GM19043 (cell line): ENCODE measurements at regions not wholly inside any gene's neighbourhood (a gene's known extent, or its start where the extent isn't known, plus 50 kb on each side); places are given as distances from the start of the nearest gene placed in this dataset.
"Not testable (repeated sequence)": the region's sequence is repeated elsewhere in the genome, so short reads cannot be mapped to it uniquely, and the experiment has no call there.

Experiments used
- ATAC-seq: cut with Tn5 transposase; IDR thresholded peaks from one replicate; pipeline ENCODE4 v1.9.1; 2021; ENCODE audit warnings: low read depth; ENCODE audit not compliant: unreplicated experiment

DNA sequence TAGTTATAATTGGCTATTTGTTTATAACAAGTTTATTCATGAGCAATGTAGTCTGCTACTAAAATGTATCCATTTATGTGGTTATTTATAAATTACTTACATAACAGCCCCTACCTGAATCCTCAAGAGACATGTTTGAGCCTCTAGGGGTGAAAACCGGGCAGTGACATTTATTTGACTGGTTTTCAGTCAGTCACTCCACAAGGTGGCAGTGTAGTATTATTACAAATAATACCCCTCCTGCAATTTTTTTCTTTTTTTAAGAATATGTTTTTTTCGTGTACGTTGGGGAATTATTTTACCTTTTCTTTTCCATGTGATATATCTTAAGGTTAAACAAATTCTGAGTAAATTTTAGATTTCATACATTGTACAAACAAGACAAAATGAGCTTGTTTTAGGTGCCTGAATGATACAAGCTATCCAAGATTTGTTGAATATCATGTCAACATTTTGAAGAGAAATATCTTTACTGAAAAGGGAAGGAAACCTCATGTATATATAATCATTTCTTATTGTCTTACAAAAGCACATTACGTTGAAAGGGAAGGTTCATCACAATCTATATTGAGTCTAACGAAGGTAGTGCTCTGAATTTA lies 598.7 kb upstream of the TECRL start:
- no peak for ATAC-seq

DNA sequence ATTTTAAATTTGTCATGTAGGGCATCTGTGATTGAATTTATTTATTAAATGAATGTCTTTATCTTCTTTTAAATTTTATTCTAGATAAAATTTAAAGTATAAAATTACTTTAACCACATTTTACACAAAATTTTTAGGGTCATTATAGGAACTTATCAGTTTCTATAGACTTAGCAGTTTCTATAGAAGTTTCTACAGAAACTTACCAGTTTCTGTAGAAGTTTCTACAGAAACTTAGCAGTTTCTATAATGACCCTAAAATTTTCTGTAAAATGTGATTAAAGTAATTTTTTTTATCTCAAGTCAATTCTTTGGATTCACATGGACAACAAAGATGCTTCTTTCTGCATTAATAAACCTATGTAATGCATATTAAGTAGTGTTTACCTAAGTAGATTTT lies 565.9 kb upstream of the TECRL start:
- ATAC-seq = no peak

DNA sequence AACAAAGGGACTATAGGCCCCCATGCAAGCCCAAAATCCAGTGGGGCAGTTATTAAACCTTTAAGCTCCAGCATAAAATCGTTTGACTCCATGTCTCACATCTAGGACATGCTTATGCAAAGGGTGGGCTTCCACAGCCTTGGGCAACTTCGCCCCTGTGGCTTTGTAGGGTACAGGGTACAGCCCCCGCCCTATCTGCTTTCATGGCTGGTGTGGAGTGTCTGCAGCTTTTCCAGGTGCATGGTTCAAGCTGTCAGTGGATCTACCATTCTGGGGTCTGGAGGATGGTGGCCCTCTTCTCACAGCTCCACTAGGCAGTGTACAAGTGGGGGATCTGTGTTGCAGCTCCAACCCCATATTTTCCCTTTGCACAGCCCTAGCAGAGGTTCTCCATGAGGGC lies 559.8 kb upstream of the TECRL start:
- ATAC-seq = no peak

DNA sequence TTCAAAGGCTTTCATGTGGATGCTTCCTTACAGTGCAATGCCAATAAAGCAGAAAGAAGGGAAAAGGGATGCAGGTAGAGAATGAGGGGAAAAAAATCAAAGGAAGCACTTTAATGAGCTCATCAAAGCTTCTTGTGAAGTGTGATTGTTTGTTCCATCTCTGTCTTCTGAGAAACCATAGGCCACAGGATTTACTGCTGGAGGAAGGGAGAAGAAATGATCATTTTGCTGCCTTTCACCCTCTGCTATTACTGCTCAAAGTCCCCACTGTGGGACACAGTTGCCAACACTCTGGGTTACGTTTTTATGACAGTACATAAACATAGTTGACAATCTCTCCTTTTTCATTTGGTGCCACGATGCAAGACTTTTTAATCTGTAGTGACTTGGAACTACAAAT lies 558.0 kb upstream of the TECRL start:
- ATAC-seq = no peak

DNA sequence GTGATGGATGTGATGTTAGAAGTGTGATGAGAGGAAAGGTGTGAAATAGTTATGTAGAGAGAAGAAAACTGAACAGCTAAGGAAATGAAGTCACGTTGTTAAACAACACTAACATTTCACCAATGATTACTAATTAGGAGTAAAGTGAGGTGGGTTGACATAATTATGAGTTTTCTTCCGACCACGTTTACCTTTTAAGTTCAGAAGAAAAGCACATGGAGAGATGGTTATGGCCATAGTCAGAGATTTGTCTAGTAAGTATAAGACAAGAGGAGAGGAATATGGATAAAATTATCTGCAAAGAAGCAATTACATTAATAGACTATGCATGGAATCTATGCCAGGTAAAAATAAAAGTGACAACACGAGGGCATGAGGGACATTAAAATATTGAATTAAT lies 551.3 kb upstream of the TECRL start:
- ATAC-seq = no peak

DNA sequence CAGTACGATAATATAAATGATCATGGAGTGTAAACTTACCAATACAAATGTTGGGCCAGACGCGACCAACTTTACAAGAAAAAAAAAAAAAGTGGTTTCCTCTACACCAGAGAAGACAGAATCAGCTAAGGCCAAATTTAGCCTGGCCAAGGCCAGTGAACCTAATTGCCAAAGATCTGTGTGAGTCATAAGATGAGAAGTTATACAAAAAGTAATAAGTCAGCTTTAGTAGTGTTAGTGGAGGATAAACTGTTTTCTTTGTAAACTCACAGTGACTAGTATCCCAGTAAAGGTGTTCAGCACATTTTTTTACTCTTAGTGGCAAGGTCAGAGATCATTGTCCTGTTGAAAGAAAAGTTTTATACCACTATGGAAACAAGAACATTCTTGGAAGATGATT lies 531.4 kb upstream of the TECRL start:
- no peak for ATAC-seq

DNA sequence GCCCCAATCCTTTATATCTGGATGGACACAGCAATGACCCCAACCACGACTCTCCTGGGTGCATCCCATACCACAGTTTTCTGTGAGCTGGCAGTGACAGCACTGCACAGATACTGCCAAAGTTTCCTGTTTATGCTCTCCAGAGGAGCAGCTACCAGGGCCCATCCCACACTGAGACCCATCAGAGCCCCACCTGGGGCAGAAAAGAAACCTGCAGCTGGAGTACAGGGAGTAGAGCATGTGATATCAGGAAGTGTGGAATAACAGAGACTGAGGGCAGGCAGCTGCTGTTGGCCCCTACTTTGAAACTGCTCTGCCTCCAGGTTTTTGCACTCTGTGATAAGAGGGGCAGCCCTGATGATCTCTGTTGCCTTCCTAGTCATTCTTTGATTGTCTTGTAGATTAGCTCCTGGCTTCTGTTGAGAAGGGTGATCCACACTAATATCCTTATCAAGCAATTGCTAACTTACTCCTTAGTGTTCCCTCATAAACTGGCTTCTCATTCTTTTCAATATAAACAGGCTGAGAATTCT lies 526.3 kb upstream of the TECRL start:
- ATAC-seq = no peak

DNA sequence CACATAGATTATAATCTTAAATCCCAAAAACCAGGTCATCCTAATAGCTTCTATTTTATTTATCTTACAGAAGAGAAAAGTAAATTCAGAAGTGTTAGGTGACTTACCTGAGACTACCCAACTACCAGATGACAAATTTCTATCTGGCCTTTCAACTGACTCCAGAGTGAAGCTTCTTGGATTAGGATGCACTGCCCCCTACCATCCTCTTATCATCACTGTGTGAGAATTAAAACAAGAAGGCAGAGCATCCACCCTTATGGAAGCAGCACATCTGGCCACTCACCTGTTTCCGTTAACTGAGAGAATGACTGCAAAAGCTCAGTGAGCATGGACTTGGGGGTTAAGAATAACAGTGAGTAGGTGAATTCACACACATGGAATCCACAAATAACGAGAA lies 502.6 kb upstream of the TECRL start:
- ATAC-seq = no peak

DNA sequence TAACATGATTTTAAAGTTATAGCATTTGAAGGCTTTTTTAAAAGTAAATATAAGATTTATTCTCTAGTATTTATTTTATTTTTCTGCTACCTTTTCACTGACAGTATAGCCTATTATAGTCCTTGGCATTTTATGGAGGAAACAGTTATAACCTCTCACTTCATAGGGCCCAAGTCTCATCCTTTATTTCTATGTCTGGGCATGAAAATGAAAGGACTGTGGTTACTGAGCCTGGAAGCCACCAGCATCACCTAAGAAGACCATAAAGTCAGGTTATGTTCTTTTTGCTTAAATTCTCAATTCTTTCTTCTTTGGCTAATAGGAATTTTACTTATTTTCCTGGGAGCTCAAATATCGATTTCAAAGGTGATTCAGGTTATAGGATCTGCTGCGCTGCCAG lies 494.7 kb upstream of the TECRL start:
- ATAC-seq = no peak

DNA sequence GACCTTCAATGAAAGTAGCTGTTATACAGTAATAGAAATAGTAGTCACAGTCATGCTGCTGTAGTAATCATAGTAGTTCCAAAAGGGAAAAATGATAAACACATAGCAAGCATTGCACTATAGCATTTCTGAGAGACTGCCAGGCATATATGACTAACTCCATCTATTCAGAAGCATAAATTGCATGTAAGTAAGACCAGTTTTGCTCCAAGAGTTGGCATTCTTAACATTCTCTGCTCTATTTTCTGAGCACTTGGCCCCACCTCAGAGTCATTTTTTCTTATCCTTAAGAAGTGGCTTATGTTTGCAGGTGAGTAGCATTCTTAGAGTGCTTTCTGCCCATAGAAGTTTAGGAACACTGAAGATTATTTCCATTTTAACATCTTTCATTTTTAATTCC lies 490.3 kb upstream of the TECRL start:
- ATAC-seq = no peak

DNA sequence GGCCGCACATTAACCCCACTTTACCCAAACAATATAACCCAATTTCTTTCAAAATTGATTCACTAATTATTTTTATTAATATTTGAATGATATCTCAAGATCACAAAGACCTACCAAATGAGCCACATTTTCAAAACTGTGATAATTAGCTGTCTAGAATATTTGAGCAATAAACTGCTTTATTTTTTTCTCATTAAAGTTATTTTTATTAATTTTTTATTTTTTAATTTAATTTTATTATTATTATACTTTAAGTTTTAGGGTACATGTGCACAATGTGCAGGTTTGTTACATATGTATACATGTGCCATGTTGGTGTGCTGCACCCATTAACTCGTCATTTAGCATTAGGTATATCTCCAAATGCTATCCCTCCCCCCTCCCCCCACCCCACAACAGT lies 489.8 kb upstream of the TECRL start:
- not testable (repeated sequence) for ATAC-seq

DNA sequence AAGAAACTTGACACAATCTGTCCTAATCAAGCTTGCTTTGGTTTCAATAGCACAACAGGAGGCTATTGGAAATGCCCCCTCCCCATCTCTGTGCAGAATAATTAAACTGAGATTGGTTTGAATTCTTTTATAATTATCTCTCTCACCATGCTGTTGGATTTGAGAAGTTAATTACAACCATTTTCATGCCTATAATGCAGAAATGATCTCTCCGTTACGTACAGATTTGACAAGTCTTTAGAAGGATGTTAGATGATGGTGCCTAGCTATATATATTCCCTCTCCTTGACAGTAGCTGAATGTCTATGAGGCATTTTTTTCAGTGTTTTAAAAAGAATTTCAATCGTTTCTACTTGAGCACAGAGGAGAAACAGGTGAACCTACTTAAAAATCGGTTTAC lies 488.4 kb upstream of the TECRL start:
- no peak for ATAC-seq

DNA sequence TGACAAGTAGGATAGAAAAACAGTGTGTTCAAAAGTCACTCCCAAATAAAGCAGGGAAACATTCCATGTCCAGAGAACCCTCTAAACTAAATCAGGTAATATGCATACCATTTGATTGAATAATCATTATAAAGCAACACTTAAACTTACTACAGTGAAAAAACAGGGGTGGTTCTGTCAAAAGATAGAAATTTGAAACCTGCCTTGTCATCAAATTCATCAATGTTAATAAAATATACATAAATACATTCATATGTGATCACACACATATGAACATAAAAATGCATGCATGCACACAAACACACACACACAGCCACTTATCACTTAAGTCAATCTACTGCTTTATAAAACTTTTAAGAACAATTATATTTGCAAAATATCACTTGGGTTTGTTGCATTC lies 485.8 kb upstream of the TECRL start:
- no peak for ATAC-seq

DNA sequence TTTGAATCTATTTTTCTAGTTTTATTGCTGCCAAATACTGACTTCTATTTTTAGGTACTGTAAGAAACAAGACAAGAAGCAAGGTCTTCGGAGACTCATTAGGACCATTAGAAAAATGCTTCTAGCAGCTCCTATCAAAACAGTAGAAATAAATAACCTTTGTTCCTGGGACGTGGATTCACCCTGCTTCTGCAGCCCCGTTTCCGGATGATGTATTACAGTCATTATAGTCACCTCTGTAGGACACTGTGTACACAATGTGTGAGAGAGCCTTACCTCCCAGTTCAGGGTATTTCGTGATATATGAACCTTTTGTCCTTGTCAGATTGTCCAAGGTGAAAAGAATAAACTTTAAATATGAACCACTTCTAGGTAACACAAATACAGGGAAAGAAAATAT lies 484.0 kb upstream of the TECRL start:
- ATAC-seq = no peak

DNA sequence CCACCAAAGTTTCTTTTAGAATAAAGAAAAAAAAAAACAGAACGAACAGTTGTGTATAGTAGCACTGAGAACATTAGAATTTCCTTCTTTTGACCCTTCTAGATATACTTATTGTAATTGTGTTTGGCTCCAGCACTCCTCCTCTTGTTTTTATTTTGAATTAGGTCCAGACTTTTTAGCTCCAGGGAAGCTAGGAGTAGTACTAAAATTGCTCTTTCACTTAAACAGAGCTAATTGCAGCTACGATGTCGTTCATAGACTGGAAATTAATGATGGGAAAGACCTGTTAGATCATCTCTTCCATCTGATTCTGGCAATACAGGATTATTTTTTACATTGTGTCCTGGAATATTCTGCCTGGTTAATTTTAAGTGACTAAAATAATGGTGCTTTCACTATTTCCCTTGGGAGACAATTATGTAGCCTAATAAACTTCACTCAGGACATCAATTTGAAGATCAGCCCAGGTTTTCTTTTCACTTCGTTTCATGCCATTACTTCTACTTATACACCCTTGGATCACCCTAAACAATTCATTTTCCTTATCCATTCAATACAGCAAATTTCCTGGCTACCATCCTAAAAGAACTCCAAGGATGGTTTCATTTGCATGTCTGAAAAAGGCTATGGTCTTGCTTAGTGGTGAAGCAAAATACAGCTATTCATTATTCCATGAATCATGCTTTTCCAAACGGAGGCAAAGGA lies 480.8 kb upstream of the TECRL start:
- no peak for ATAC-seq

DNA sequence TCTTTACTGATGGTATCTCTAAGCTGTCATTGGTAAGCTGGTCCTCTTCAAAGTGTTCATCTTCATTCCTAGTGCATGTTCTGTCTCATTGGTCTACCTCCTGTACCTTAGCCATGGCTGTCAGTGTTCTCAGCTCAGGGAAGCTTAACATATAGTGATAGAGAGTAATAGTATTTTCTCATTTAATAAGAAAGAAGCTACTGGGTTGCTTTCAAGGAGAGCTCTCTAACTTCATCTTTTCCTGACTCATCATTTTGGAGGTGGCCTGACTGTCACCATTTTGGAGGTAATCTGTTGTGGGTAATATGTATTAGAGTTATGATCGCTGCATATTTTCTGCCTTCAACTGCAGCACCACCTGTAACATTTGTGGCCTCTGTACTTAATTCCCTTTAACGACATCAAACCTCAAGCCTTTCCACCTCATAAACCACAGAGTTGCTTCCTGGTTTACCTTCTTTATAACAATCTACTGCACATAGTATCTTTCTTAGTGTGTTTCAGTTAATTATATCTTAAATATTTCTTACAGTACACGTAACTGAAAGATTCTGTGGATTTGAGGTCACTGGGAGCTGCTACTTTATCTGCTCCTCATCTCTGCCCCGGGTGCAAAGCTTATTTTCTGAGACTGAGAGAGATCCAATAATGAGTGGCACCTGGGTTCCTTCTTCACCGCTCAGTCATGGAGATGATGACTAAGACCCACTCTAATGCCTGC lies 474.0 kb upstream of the TECRL start:
- ATAC-seq = no peak

DNA sequence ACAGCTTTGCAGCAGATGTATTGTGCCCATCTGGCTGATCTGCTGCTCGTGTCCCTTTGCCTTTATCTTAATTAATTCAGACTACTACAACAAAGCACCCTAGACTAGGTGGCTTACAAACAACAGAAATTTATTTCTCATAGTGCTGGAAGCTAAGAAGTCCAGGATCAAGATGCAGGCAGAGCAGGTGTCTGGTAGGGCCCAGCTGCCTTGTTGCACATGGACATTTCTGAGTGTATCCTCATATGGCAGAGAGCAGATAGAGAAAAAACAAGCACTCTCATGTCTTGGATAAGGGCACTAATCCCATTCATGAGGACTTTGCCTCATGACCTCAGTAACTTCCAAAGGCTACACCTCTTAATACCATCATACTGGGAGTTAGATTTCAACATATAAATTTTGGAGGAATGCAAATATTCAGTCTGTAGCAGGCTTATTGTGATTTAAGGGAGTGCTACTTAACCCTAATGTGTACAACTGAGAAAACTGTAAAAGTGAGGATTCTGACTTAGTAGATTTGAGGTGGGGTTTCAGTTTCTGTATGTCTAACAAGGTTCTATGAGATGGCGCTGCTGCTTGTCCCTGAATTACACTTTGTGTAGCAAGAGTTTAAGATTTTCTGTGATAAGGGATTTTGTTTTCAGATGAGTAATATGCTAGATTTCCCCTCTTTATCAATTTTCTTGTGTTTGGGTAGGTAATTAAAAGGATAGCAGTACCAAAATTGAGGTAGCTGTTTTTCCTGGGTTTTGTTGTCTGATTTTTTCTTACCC lies 473.2 kb upstream of the TECRL start:
- ATAC-seq = no peak

DNA sequence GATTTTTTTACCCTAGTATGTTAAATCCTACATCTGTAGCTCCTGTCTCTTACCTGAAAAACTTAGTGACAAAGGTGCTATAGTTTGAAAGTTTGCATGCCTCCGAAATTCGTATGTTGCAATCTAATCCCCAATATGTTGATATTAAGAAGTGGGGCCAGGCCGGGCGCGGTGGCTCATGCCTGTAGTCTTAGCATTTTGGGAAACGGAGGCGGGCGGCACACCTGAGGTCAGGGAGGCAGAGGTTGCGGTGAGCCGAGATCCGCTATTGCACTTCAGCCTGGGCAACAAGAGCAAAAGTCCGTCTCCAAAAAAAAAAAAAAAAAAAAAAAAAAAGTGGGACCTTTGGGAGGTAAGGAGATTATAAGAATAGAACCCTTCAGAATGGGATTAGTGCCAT lies 471.3 kb upstream of the TECRL start:
- ATAC-seq = no peak

DNA sequence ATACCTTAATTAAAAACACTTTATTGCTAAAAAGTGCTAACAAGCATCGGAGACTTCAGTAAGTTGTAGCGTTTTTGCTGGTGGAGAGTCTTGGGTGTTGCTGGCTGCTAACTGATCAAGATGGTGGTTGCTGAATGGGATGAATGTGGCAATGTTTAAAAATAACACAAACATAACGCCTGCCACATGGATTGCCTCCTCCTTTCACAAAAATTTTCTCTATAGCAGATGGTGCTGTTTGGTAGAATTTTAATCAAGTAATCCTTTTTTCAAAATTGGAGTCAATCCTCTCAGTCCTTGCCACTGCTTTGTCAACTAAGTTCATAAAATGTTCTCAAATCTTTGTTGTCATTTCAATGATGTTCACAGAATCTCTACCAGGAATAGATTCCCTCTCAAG lies 466.8 kb upstream of the TECRL start:
- ATAC-seq = no peak

DNA sequence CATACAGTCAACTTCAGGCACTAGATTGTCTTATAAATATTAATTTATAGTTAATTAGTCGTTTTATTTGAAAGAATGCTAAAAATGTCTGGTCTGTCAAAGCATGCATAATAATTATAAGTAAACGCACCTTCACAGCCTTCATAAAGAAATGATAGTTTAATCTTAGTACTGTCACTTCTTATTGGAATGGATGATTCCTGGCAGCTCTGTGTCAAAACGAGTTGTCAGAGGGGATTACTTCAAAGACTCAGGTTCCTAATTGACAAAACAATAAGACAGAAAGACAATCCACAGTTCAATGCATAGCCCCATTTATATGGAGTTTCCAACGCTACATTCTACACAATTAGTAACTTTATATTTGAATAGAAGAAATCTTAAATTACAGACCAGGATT lies 461.3 kb upstream of the TECRL start:
- ATAC-seq = no peak

DNA sequence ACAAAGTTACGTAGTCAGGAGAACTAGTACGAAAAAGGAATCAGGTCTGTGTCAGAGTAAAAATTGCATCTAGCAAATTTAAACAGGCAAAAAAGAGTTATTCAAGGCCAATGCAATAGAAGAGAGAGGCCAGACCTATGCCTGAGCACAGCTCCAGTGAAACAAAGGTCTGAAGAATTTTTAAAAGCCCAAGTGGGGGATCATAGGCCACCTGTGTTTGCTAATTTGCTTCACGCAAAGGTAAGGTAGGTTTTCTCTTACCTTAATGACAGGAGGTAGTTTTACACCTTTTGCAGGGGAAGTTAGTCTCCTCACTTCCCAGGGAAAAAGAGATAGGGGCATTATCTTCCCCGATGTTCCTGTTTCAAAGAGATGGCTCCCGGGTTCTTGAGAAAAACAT lies 448.6 kb upstream of the TECRL start:
- ATAC-seq = no peak
